CD14-positive monocyte (primary cell): ENCODE measurements at regions not wholly inside any gene's neighbourhood (a gene's known extent, or its start where the extent isn't known, plus 50 kb on each side); places are given as distances from the start of the nearest gene placed in this dataset.
A peak's percentile ranks its signal among the peaks of the same experiment; 100 is the strongest.

ENCODE experiments used
- DNase-seq, 3 donors: peaks; one replicate each; pipeline ENCODE4 v3.0.0-alpha.2; 2011 to 2022
- H2AFZ ChIP-seq: 2 replicates; pipeline ENCODE4 v1.6.0; 2012; ENCODE audit warnings: mild to moderate bottlenecking, low read depth, low read length, inconsistent platforms; ENCODE audit not compliant: insufficient read depth, poor library complexity, severe bottlenecking
- H3K27ac ChIP-seq, 2 donors: 1 replicate in 1 of 2; 2 replicates in 1 of 2; pipeline ENCODE4 v1.5.1; 2012 to 2013; ENCODE audit warnings: low read length in 2 of 2, control low read depth in 1 of 2, inconsistent platforms in 1 of 2, low read depth in 1 of 2, mild to moderate bottlenecking in 1 of 2
- H3K27me3 ChIP-seq, 2 donors: one replicate each; pipeline versions ENCODE4 v1.6.0 to v1.6.1; 2011 to 2013; ENCODE audit warnings: low read length in 2 of 2; ENCODE audit not compliant: control insufficient read depth in 2 of 2, insufficient read depth in 2 of 2
- H3K36me3 ChIP-seq, 2 donors: replicated peaks in 1 of 2; 1 replicate in 1 of 2; 2 replicates in 1 of 2; pipeline versions ENCODE4 v1.5.1 to v1.6.1; 2012 to 2013; ENCODE audit warnings: low read length in 2 of 2, control low read depth in 1 of 2, inconsistent platforms in 1 of 2, mild to moderate bottlenecking in 1 of 2; ENCODE audit not compliant: insufficient read depth in 2 of 2, control insufficient read depth in 1 of 2
- H3K4me1 ChIP-seq, 2 donors: 1 replicate in 1 of 2; 2 replicates in 1 of 2; pipeline versions ENCODE4 v1.5.1 to v1.6.1; 2012 to 2013; ENCODE audit warnings: low read length in 2 of 2, control low read depth in 1 of 2, inconsistent platforms in 1 of 2, mild to moderate bottlenecking in 1 of 2, moderate library complexity in 1 of 2; ENCODE audit not compliant: insufficient read depth in 2 of 2, control insufficient read depth in 1 of 2
- H3K4me2 ChIP-seq: replicated peaks from 2 replicates; pipeline ENCODE3; 2012; ENCODE audit warnings: low read length, moderate library complexity, mild to moderate bottlenecking; ENCODE audit not compliant: poor library complexity, severe bottlenecking; ENCODE audit errors: extremely low read depth
- H3K4me3 ChIP-seq, 3 experiments: fragments of 200-600 bp in 1 of 3; sonication (generic) in 1 of 3; replicated peaks in 1 of 3; 1 replicate in 2 of 3; 2 replicates in 1 of 3; pipeline ENCODE4 v1.5.1; 2011 to 2013; ENCODE audit warnings: low read length in 3 of 3, mild to moderate bottlenecking in 3 of 3, control low read depth in 2 of 3, low read depth in 2 of 3, inconsistent platforms in 1 of 3, moderate library complexity in 1 of 3
- H3K79me2 ChIP-seq: 2 replicates; pipeline ENCODE4 v1.6.0; 2012; ENCODE audit warnings: mild to moderate bottlenecking, control low read depth, inconsistent platforms, low read length, moderate library complexity; ENCODE audit not compliant: insufficient read depth
- H3K9ac ChIP-seq: 2 replicates; pipeline ENCODE4 v1.6.0; 2017; ENCODE audit warnings: low read length, mild to moderate bottlenecking; ENCODE audit not compliant: insufficient read depth, poor library complexity, severe bottlenecking
- H3K9me3 ChIP-seq, 2 donors: replicated peaks in 1 of 2; 1 replicate in 1 of 2; 2 replicates in 1 of 2; pipeline versions ENCODE4 v1.5.1 to v1.6.1; 2012 to 2013; ENCODE audit warnings: low read length in 2 of 2, control low read depth in 1 of 2; ENCODE audit not compliant: control insufficient read depth in 1 of 2, insufficient read depth in 1 of 2
- H4K20me1 ChIP-seq: 2 replicates; pipeline ENCODE4 v1.6.0; 2012; ENCODE audit warnings: mild to moderate bottlenecking, low read length, control low read depth, moderate library complexity; ENCODE audit not compliant: insufficient read depth
- H3K27ac Mint-ChIP-seq, 7 donors: one replicate each; pipeline ENCODE4 v1.8.0; 2020; ENCODE audit warnings: mild to moderate bottlenecking in 7 of 7, mixed read lengths in 7 of 7, moderate library complexity in 6 of 7, inconsistent platforms in 2 of 7
- H3K27me3 Mint-ChIP-seq, 3 donors: one replicate each; pipeline ENCODE4 v1.8.0; 2021 to 2022; ENCODE audit warnings: low read depth in 3 of 3, mild to moderate bottlenecking in 3 of 3, mixed read lengths in 3 of 3, moderate library complexity in 3 of 3, inconsistent platforms in 1 of 3
- H3K36me3 Mint-ChIP-seq, 2 donors: one replicate each; pipeline ENCODE4 v1.8.0; 2020; ENCODE audit warnings: mixed read lengths in 2 of 2, inconsistent platforms in 1 of 2, mild to moderate bottlenecking in 1 of 2
- H3K4me1 Mint-ChIP-seq: one replicate; pipeline ENCODE4 v1.8.0; 2020; ENCODE audit warnings: mild to moderate bottlenecking, mixed read lengths
- H3K4me3 Mint-ChIP-seq, 2 donors: one replicate each; pipeline ENCODE4 v1.8.0; 2020; ENCODE audit warnings: mild to moderate bottlenecking in 2 of 2, mixed read lengths in 2 of 2, moderate library complexity in 1 of 2
- H3K9me3 Mint-ChIP-seq, 7 donors: one replicate each; pipeline ENCODE4 v1.8.0; 2020 to 2022; ENCODE audit warnings: mixed read lengths in 7 of 7, mild to moderate bottlenecking in 6 of 7, moderate library complexity in 6 of 7, inconsistent platforms in 2 of 7
- CTCF ChIP-seq: fragments of 200-600 bp; IDR thresholded peaks from one replicate; pipeline ENCODE4 v1.8.0; 2022; ENCODE audit warnings: antibody characterized with exemption, mild to moderate bottlenecking
- WGBS: methylation state at CpG from one replicate; pipeline ENCODE4 v1.1.5; 2013; ENCODE audit warnings: missing lambda C conversion rate; ENCODE audit not compliant: insufficient coverage; 5-methylcytosine and 5-hydroxymethylcytosine counted together
- intact Hi-C, 2 donors: fragments of 100-400 bp; cut with micrococcal nuclease; formaldehyde crosslinking; loops; one replicate each; pipeline versions ENCODE4 v1.15.0 to v1.15.1; 2023

GRCh38 chrX:115892787-115893671 lies 277.5 kb upstream of the AGTR2 start:
- Histone ChIP-seq H2AFZ (no peak overlapping the region), H3K4me1 (peaks cover 0 to 11% of the 10 kb centered on the region in 2 donors), H3K4me3 (no peak overlapping the region), H3K4me2 (peak overlapping the region; percentile 31), H3K27me3 (no peaks in the 10 kb centered on the region), H3K9ac (no peak overlapping the region), H4K20me1 (no peaks in the 10 kb centered on the region), H3K36me3 (no peaks in the 10 kb centered on the region), H3K79me2 (no peaks in the 10 kb centered on the region), H3K9me3 (peaks cover 51 to 76% of the 10 kb centered on the region in 2 donors), H3K27ac (no peak overlapping the region)
- TF ChIP-seq CTCF: no peak
- Mint-ChIP-seq H3K9me3 (peaks cover 29 to 72% (median 41%) of the 10 kb centered on the region in 7 donors), H3K4me1 (no peaks in the 10 kb centered on the region), H3K36me3 (no peaks in the 10 kb centered on the region), H3K27ac (no peak overlapping the region), H3K4me3 (no peak overlapping the region), H3K27me3 (peaks cover 0 to 13% (median 0%) of the 10 kb centered on the region in 3 donors)
- 93% methylated on average over 3 of the region's 13 CpGs for WGBS
- intact Hi-C loops: no loop called here
- peak in 1 of 3 donors; percentile 26 for DNase-seq

GRCh38 chrX:115894087-115894486 lies 276.5 kb upstream of the AGTR2 start:
- H3K79me2 ChIP-seq: no peaks in the 10 kb centered on the region
- DNase-seq: peak in 1 of 3 donors; percentile 16
- Mint-ChIP-seq H3K27ac (no peak overlapping the region), H3K4me1 (no peaks in the 10 kb centered on the region), H3K4me3 (no peak overlapping the region), H3K36me3 (no peaks in the 10 kb centered on the region), H3K27me3 (peaks cover 0 to 15% (median 0%) of the 10 kb centered on the region in 3 donors), H3K9me3 (peaks cover 29 to 77% (median 45%) of the 10 kb centered on the region in 7 donors)
- no CpG with 5 or more reads among the region's 4 CpGs for WGBS
- no peak for TF ChIP-seq CTCF
- intact Hi-C loops: no loop called here
- H4K20me1 ChIP-seq: no peaks in the 10 kb centered on the region
- no peak overlapping the region for H3K4me3 ChIP-seq
- H3K27me3 ChIP-seq: no peaks in the 10 kb centered on the region
- H3K36me3 ChIP-seq: no peaks in the 10 kb centered on the region
- H2AFZ ChIP-seq: no peak overlapping the region
- no peak overlapping the region for H3K4me2 ChIP-seq
- H3K9ac ChIP-seq: no peak overlapping the region
- peaks cover 51 to 86% of the 10 kb centered on the region in 2 donors for H3K9me3 ChIP-seq
- no peak overlapping the region for H3K27ac ChIP-seq
- peaks cover 0 to 11% of the 10 kb centered on the region in 2 donors for H3K4me1 ChIP-seq
